Gastrocnemius medialis (tissue), 4 donors: ENCODE measurements at regions not wholly inside any gene's neighbourhood (a gene's known extent, or its start where the extent isn't known, plus 50 kb on each side); places are given as distances from the start of the nearest gene placed in this dataset.

ENCODE experiments used
- POLR2A ChIP-seq, 2 donors: fragments of 450-650 bp; IDR thresholded peaks; one replicate each; pipeline ENCODE4 v1.6.1; 2017; ENCODE audit warnings: antibody characterized with exemption in 2 of 2, mild to moderate bottlenecking in 2 of 2, moderate library complexity in 2 of 2
- TF ChIP-seq, protein P1 (sequence below), 5 experiments: fragments of 450-650 bp in 3 of 5; fragments of 200-600 bp in 2 of 5; sonication (generic) in 2 of 5; IDR thresholded peaks in 4 of 5; conservative IDR thresholded peaks in 1 of 5; 1 replicate in 4 of 5; 2 replicates in 1 of 5; pipeline ENCODE4 v1.5.1; 2016 to 2019; ENCODE audit warnings: antibody characterized with exemption in 5 of 5, mild to moderate bottlenecking in 3 of 5, moderate library complexity in 3 of 5

DNA sequence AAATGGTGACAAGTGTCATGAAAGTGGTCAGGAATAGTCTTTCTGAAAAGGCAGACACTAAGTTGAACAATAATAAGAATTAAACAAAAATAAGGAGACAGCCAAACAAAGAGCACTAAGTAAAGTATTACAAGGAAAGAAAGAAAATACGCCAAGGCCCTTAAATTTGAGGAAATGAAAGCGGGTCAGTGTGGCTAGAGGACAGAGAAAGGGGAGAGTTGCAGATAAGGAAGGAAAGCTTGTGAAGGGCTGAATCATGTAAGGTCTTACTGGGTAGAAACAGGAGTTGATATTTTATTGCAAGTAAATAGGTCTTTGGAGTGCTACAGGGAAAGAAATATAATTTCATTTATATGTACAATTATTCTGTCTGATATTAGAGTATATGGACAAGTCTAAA is 732.1 kb downstream of the EPHA7 start:
- TF ChIP-seq, protein P1, sequence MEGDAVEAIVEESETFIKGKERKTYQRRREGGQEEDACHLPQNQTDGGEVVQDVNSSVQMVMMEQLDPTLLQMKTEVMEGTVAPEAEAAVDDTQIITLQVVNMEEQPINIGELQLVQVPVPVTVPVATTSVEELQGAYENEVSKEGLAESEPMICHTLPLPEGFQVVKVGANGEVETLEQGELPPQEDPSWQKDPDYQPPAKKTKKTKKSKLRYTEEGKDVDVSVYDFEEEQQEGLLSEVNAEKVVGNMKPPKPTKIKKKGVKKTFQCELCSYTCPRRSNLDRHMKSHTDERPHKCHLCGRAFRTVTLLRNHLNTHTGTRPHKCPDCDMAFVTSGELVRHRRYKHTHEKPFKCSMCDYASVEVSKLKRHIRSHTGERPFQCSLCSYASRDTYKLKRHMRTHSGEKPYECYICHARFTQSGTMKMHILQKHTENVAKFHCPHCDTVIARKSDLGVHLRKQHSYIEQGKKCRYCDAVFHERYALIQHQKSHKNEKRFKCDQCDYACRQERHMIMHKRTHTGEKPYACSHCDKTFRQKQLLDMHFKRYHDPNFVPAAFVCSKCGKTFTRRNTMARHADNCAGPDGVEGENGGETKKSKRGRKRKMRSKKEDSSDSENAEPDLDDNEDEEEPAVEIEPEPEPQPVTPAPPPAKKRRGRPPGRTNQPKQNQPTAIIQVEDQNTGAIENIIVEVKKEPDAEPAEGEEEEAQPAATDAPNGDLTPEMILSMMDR (IDR thresholded peaks at IDR 0.05 in 4 of 5, conservative IDR thresholded peaks at IDR 0.05 in 1 of 5): no peak
- no peak for TF ChIP-seq POLR2A (IDR thresholded peaks at IDR 0.05)
